ENCODE measurements at regions not wholly inside any gene's neighbourhood (a gene's known extent, or its start where the extent isn't known, plus 50 kb on each side); places are given as distances from the start of the nearest gene placed in this dataset.

DNA sequence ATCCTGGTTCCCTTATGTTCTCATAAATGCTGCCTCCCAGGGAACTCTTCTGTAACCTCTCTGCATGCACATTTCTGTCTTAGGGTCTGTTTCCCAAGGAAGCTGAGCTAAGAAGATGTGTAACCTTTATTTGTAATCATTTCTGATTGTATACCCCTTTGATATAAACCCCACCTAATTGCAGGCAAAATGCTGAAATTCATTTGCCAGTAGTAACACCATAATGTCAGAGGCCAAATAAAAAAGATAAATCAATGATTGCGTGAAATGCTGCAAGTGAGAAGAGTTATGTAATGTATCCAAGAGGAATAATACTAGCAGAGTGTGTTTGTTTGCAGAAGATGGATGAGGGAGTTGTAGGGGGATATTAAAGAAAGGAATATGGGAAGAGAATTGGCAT is 822.6 kb upstream of the GRAMD2B start:
- TF ChIP-seq, protein P1, sequence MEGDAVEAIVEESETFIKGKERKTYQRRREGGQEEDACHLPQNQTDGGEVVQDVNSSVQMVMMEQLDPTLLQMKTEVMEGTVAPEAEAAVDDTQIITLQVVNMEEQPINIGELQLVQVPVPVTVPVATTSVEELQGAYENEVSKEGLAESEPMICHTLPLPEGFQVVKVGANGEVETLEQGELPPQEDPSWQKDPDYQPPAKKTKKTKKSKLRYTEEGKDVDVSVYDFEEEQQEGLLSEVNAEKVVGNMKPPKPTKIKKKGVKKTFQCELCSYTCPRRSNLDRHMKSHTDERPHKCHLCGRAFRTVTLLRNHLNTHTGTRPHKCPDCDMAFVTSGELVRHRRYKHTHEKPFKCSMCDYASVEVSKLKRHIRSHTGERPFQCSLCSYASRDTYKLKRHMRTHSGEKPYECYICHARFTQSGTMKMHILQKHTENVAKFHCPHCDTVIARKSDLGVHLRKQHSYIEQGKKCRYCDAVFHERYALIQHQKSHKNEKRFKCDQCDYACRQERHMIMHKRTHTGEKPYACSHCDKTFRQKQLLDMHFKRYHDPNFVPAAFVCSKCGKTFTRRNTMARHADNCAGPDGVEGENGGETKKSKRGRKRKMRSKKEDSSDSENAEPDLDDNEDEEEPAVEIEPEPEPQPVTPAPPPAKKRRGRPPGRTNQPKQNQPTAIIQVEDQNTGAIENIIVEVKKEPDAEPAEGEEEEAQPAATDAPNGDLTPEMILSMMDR (IDR thresholded peaks at IDR 0.05; ENCODE audit: unreplicated experiment) = no peak
- Mint-ChIP-seq H3K4me1 (ENCODE audit: low read depth, unreplicated experiment) (no peaks in the 10 kb centered on the region), H3K36me3 (ENCODE audit: insufficient read depth, unreplicated experiment) (no peaks in the 10 kb centered on the region), H3K4me3 (ENCODE audit: low read depth, unreplicated experiment) (no peak overlapping the region), H3K27me3 (ENCODE audit: unreplicated experiment) (no peaks in the 10 kb centered on the region), H3K9me3 (ENCODE audit: low read depth, unreplicated experiment) (no peaks in the 10 kb centered on the region), H3K27ac (ENCODE audit: unreplicated experiment) (no peak overlapping the region)
- CTCF ChIA-PET = no interaction called here
- DNase-seq = no peak
- intact Hi-C loops (cut with micrococcal nuclease; ENCODE audit: unreplicated experiment) = no loop called here
- no TSS peak for BruUV-seq (replicated peaks)

DNA sequence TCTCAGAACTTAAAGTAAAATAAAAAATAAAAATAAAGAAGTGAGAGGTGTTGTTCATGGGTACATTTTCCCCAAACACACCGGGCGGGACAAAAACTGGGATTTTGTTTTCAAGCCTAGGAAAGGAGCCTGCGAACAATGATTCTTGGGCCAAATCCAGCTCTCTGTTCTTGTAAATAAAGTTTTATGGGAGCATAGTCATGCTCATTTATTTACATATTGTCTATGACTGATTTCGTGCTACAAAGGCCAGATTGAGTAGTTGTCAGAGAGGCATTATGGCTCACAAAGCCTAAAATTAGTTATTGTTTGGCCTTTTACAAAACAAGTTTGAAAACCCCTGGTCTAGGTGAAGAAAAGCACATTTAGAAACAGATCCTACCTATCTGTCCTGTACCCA is 821.0 kb upstream of the GRAMD2B start:
- CTCF ChIA-PET = no interaction called here
- BruUV-seq (replicated peaks) = no TSS peak
- TF ChIP-seq, protein P1 (IDR thresholded peaks at IDR 0.05; ENCODE audit: unreplicated experiment) = no peak
- Mint-ChIP-seq H3K27ac (ENCODE audit: unreplicated experiment) (no peak overlapping the region), H3K36me3 (ENCODE audit: insufficient read depth, unreplicated experiment) (no peaks in the 10 kb centered on the region), H3K4me1 (ENCODE audit: low read depth, unreplicated experiment) (no peaks in the 10 kb centered on the region), H3K27me3 (ENCODE audit: unreplicated experiment) (no peaks in the 10 kb centered on the region), H3K4me3 (ENCODE audit: low read depth, unreplicated experiment) (no peak overlapping the region), H3K9me3 (ENCODE audit: low read depth, unreplicated experiment) (no peaks in the 10 kb centered on the region)
- DNase-seq = no peak
- intact Hi-C loops (cut with micrococcal nuclease; ENCODE audit: unreplicated experiment) = no loop called here

DNA sequence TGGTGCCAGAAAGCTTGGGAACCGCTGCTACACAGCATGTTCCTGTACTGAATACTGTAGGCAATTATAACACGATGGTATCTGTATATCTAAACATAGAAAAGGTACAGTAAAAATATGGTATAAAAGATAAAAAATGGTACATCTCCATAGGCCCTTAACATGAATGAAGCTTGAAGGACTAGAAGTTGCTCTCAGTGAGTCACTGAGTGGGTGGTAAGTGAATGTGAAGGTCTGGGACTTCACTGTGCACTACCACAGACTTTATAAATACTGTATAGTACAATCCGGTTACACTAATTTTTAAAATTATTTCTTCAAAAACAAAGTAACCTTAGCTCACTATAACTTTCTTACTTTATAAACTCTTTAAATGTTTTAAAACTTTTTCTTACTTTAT is 819.9 kb upstream of the GRAMD2B start:
- CTCF ChIA-PET = no interaction called here
- Mint-ChIP-seq H3K36me3 (ENCODE audit: insufficient read depth, unreplicated experiment) (no peaks in the 10 kb centered on the region), H3K4me3 (ENCODE audit: low read depth, unreplicated experiment) (no peak overlapping the region), H3K4me1 (ENCODE audit: low read depth, unreplicated experiment) (no peaks in the 10 kb centered on the region), H3K9me3 (ENCODE audit: low read depth, unreplicated experiment) (no peaks in the 10 kb centered on the region), H3K27ac (ENCODE audit: unreplicated experiment) (no peak overlapping the region), H3K27me3 (ENCODE audit: unreplicated experiment) (no peaks in the 10 kb centered on the region)
- intact Hi-C loops (cut with micrococcal nuclease; ENCODE audit: unreplicated experiment) = no loop called here
- TF ChIP-seq, protein P1 (IDR thresholded peaks at IDR 0.05; ENCODE audit: unreplicated experiment) = no peak
- DNase-seq = no peak
- no TSS peak for BruUV-seq (replicated peaks)

DNA sequence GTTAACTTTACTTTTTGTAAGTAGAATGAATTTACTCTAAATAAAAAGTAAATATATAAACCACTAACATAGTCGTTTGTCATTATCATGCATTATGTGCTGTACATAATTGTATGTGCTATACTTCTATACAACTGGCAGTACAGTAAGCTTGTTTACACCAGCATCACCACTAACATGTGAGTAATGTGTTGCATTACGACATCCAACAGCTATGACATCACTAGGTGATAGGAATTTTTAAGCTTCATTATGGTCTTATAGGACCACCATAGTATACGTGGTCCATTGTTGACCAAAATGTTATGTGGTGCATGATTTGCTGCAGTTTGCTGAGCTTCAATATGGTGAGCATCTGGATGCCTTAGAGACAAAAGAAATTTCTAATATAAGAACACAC is 819.1 kb upstream of the GRAMD2B start:
- no peak overlapping the region for H3K4me3 Mint-ChIP-seq (ENCODE audit: low read depth, unreplicated experiment)
- H3K4me1 Mint-ChIP-seq (ENCODE audit: low read depth, unreplicated experiment) = no peaks in the 10 kb centered on the region
- intact Hi-C loops (cut with micrococcal nuclease; ENCODE audit: unreplicated experiment) = no loop called here
- no peaks in the 10 kb centered on the region for H3K27me3 Mint-ChIP-seq (ENCODE audit: unreplicated experiment)
- CTCF ChIA-PET = interaction anchor here (0.5 to 0.6 kb wide), 3 partner anchors 30 to 1479 kb away, joined by 3 read pairs; no protein-coding TSS in a partner anchor
- DNase-seq = no peak
- no peaks in the 10 kb centered on the region for H3K36me3 Mint-ChIP-seq (ENCODE audit: insufficient read depth, unreplicated experiment)
- H3K9me3 Mint-ChIP-seq (ENCODE audit: low read depth, unreplicated experiment) = no peaks in the 10 kb centered on the region
- no TSS peak for BruUV-seq (replicated peaks)
- no peak overlapping the region for H3K27ac Mint-ChIP-seq (ENCODE audit: unreplicated experiment)
- TF ChIP-seq, protein P1 (IDR thresholded peaks at IDR 0.05; ENCODE audit: unreplicated experiment) = no peak

DNA sequence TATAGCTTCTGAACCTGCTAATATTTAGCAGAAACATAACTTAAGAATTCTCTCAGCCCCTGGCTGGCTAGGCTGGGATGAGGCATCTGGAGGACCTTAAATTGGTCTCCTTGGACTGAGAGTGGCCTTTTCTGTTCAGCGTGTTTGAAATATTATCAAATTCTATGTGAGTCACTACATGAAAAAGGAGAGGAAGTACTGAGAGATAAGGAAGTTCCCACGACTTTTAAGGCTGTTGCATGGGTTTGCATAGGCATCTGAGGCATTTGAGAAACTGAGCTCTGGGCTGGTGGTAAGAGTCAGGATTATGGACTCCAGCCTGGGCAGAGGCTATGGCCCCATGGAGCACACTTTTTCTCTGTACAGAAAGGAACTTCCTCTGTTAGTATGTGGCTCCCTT is 816.2 kb upstream of the GRAMD2B start:
- H3K9me3 Mint-ChIP-seq (ENCODE audit: low read depth, unreplicated experiment) = no peaks in the 10 kb centered on the region
- no peak for DNase-seq
- H3K27me3 Mint-ChIP-seq (ENCODE audit: unreplicated experiment) = no peaks in the 10 kb centered on the region
- H3K36me3 Mint-ChIP-seq (ENCODE audit: insufficient read depth, unreplicated experiment) = no peaks in the 10 kb centered on the region
- intact Hi-C loops (cut with micrococcal nuclease; ENCODE audit: unreplicated experiment) = no loop called here
- H3K4me3 Mint-ChIP-seq (ENCODE audit: low read depth, unreplicated experiment) = no peak overlapping the region
- CTCF ChIA-PET = no interaction called here
- H3K4me1 Mint-ChIP-seq (ENCODE audit: low read depth, unreplicated experiment) = no peaks in the 10 kb centered on the region
- TF ChIP-seq, protein P1 (IDR thresholded peaks at IDR 0.05; ENCODE audit: unreplicated experiment) = no peak
- BruUV-seq (replicated peaks) = no TSS peak
- H3K27ac Mint-ChIP-seq (ENCODE audit: unreplicated experiment) = no peak overlapping the region
